Adipocyte (in vitro differentiated cells): ENCODE measurements at regions not wholly inside any gene's neighbourhood (a gene's known extent, or its start where the extent isn't known, plus 50 kb on each side); places are given as distances from the start of the nearest gene placed in this dataset.

Source experiments
- DNase-seq: peaks from one replicate; pipeline ENCODE4 v3.0.0-alpha.2; 2015; ENCODE audit warnings: low read depth
- H3K27me3 ChIP-seq: replicated peaks from 2 replicates; pipeline ENCODE4 v1.7.0; 2013; ENCODE audit warnings: mild to moderate bottlenecking, low read length, moderate library complexity; ENCODE audit not compliant: control insufficient read depth, insufficient read depth
- H3K36me3 ChIP-seq: 2 replicates; pipeline ENCODE4 v1.7.0; 2013; ENCODE audit warnings: low read length, mild to moderate bottlenecking, moderate library complexity; ENCODE audit not compliant: control insufficient read depth, insufficient read depth, severe bottlenecking
- H3K4me1 ChIP-seq: 2 replicates; pipeline ENCODE4 v1.7.0; 2013; ENCODE audit warnings: mild to moderate bottlenecking, low read length, moderate library complexity; ENCODE audit not compliant: control insufficient read depth, insufficient read depth
- H3K4me3 ChIP-seq: 2 replicates; pipeline ENCODE4 v1.7.0; 2013; ENCODE audit warnings: mild to moderate bottlenecking, low read length, moderate library complexity
- H3K9ac ChIP-seq: 2 replicates; pipeline ENCODE4 v1.7.0; 2013; ENCODE audit warnings: mild to moderate bottlenecking, low read length, moderate library complexity
- H3K9me3 ChIP-seq: 2 replicates; pipeline ENCODE4 v1.7.0; 2013; ENCODE audit warnings: mild to moderate bottlenecking, low read length, moderate library complexity; ENCODE audit not compliant: control insufficient read depth

DNA sequence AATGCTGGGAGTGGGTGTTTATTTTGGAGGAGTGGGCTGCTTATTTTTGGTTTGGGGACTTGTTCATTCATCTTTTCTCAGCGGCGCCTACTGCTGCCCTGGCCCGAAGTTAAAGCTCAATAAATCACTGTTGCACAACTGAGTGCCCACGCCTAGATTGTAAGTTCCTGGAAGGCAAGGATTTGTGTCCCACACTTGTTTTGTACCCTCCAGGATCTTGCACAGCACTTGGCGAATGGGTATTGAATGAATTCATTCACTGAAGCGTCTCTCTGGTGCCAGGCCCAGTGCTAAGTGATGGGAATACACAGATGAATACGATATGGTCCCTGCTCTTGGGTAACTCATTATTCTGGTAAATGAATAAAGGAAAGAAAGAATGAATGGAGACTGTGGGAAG is 153.3 kb upstream of the PARP11 start:
- Histone ChIP-seq H3K9ac (no peak overlapping the region), H3K9me3 (no peaks in the 10 kb centered on the region), H3K36me3 (no peaks in the 10 kb centered on the region), H3K27me3 (peaks cover 9% of the 10 kb centered on the region), H3K4me1 (peaks cover 8% of the 10 kb centered on the region), H3K4me3 (no peak overlapping the region)
- no peak for DNase-seq

DNA sequence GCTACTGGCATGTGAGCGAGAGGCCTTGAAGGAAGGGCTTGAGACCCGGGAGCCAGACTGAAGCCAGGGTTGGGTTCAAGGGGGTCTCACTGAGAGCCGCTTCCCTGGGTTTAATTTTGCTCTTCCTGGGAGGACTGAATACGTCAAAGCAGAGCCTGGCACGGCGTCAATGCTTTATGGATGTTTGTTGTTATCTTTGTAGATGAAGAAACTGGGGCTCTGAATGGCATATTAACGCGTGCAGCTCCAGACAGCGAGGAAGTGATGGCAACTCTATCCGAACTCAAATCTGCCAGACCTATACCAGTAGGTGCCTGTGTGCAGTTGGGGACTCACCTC is 152.8 kb upstream of the PARP11 start:
- H3K36me3 ChIP-seq, result no peaks in the 10 kb centered on the region
- DNase-seq, result no peak
- no peak overlapping the region for H3K9ac ChIP-seq

DNA sequence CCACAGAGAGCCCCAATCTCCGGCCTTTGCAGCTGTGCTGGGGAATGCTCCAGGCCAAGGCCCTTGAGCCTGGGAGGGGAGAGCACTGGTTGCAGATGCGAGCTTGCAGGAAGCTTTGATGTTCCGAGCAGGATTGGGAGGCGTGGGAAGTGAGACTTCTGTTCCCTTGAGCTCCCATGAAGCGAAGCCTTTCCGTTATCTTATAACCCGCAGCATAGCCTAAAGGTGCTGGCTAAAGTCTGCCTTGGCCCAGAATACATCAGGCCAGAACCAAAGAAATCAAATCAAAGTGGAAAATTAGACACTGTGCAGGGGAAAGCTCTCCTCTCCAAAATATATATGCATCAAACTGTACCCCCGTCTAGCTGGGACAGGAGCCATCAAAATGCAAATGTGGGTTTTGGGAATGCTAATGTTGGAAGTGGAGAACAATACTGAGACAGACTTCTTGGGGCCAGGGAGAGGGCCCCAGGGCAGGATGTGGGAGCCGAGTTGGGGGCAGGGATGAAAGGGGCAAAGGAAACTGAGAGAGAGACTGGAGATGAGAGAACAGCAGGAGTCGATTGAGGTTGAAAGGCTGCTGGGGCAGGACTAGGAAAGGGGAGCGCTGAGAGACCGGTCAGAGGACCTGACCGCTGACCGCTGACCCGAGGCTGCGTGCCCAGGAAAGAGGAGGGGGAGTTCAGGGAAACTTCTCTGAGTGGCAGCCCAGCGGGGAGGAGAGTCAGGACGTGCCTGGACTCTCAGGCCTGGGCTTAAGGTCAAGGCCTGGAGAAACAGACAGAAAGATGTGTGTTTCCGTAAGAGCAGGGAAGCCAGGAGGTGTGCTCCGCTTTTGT is 152.2 kb upstream of the PARP11 start:
- Histone ChIP-seq H3K36me3 (no peaks in the 10 kb centered on the region), H3K4me3 (no peak overlapping the region), H3K9ac (no peak overlapping the region), H3K4me1 (peaks cover under 1% of the 10 kb centered on the region), H3K27me3 (peaks cover 9% of the 10 kb centered on the region), H3K9me3 (no peaks in the 10 kb centered on the region)
- DNase-seq, result no peak

More for the DNA sequence above, 152.8 kb upstream of the PARP11 start:
- H3K27me3 ChIP-seq, result peaks cover 9% of the 10 kb centered on the region
- H3K4me1 ChIP-seq, result peaks cover 7% of the 10 kb centered on the region
- no peaks in the 10 kb centered on the region for H3K9me3 ChIP-seq
- no peak overlapping the region for H3K4me3 ChIP-seq

- Histone ChIP-seq H3K4me1 (no peaks in the 10 kb centered on the region), H3K27me3 (peaks cover 9% of the 10 kb centered on the region), H3K9me3 (no peaks in the 10 kb centered on the region), H3K9ac (no peak overlapping the region), H3K36me3 (no peaks in the 10 kb centered on the region), H3K4me3 (no peak overlapping the region)
- no peak for DNase-seq
Measured at GRCh38 chr12:4024701-4025100, 151.5 kb upstream of the PARP11 start.

DNA sequence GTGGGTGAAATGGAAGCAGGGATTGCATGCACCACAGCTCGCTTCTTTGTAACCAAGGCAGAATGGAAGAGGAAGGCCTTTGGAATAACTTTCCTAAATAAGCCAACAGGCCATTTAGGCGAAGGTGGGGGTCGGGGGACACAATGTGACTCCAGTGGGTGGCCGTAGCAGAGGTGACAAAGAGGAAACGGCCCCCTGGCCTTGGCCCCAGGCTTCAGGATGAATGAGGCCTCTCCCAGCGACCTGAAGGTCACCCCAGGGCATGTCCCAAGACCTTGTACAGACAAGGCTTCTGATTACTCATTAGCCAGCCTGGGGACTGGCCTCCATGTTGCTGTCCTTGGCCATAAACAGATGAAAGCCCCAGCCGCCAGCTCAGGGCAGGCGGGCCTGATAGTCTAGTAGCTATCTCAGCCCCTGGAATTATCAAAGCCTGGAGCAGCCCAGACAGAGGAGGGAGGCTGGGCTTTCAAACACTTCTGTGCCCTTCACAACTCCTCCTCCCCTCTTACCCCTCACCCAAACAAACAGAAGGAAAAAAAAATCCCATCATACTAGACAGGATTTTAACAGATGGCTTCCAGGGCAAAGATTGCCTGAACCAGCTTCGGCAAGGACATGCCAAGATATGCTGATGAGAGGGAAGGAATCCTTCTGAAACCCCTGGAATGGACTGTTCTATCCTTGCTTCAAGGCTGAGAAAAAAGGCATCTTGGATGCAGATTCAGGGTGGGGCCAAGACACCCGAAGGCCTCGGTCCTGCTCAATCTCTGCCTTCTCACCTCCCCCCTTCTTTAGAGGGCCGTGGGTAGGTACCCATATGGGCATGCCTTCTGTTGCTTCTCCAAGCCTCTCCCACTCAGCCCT is 142.3 kb upstream of the PARP11 start:
- no peak overlapping the region for H3K9ac ChIP-seq
- peaks cover 3% of the 10 kb centered on the region for H3K9me3 ChIP-seq
- H3K27me3 ChIP-seq, result peaks cover 30% of the 10 kb centered on the region
- H3K4me3 ChIP-seq, result no peak overlapping the region
- no peak for DNase-seq
- no peaks in the 10 kb centered on the region for H3K4me1 ChIP-seq
- no peaks in the 10 kb centered on the region for H3K36me3 ChIP-seq

DNA sequence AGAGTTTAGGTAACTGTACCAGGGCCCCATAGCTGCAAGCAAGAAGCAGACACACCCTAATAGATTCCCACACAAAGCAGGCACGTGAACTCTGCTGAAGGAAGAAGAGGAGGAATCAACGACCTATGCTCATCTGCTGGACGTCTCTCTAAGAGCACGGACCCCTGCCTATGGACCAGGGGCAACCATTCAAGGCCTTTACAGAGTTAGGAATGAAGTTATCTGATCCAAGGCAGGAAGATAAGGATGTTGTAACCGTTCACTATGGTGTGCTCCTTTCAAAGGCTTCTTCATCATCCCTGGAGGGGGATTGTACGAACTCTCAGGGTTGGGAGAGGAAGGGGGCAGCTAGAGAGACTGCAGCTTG is 141.6 kb upstream of the PARP11 start:
- DNase-seq, result no peak
- Histone ChIP-seq H3K27me3 (peaks cover 36% of the 10 kb centered on the region), H3K4me3 (no peak overlapping the region), H3K4me1 (no peaks in the 10 kb centered on the region), H3K36me3 (no peaks in the 10 kb centered on the region), H3K9me3 (peaks cover 3% of the 10 kb centered on the region), H3K9ac (no peak overlapping the region)

DNA sequence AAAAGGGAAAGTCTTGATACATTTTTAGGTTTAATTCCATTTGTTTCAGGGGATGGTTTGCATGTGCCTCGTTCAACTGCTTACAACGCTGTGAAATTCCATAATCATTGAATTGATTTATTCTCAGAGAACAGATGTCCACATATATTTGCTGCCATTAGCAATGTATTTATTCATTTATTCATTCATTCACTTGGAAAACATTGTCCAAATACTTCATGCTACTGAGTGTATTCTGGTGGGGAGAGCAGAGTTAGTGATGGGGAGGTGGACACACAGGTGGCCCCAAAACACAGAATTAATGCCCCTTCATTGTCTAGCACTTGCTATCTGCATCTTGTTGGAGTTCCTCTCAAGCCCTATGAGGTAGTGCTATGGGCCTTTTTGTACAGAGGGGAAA is 141.2 kb upstream of the PARP11 start:
- DNase-seq, result no peak
- no peak overlapping the region for H3K9ac ChIP-seq
- peaks cover 38% of the 10 kb centered on the region for H3K27me3 ChIP-seq
- H3K4me1 ChIP-seq, result no peaks in the 10 kb centered on the region
- H3K9me3 ChIP-seq, result peaks cover 3% of the 10 kb centered on the region
- no peaks in the 10 kb centered on the region for H3K36me3 ChIP-seq
- H3K4me3 ChIP-seq, result no peak overlapping the region

- H3K9me3 ChIP-seq, result peaks cover 3% of the 10 kb centered on the region
- no peak for DNase-seq
- H3K4me1 ChIP-seq, result no peaks in the 10 kb centered on the region
- H3K9ac ChIP-seq, result no peak overlapping the region
- no peak overlapping the region for H3K4me3 ChIP-seq
- peaks cover 48% of the 10 kb centered on the region for H3K27me3 ChIP-seq
- no peaks in the 10 kb centered on the region for H3K36me3 ChIP-seq
Measured at GRCh38 chr12:4012977-4013968, 140.1 kb upstream of the PARP11 start.

- DNase-seq, result no peak
- Histone ChIP-seq H3K4me1 (no peaks in the 10 kb centered on the region), H3K4me3 (no peak overlapping the region), H3K9me3 (peaks cover 3% of the 10 kb centered on the region), H3K27me3 (peaks cover 43% of the 10 kb centered on the region), H3K36me3 (no peaks in the 10 kb centered on the region), H3K9ac (no peak overlapping the region)
Measured at GRCh38 chr12:4012073-4012472, 138.9 kb upstream of the PARP11 start.

DNA sequence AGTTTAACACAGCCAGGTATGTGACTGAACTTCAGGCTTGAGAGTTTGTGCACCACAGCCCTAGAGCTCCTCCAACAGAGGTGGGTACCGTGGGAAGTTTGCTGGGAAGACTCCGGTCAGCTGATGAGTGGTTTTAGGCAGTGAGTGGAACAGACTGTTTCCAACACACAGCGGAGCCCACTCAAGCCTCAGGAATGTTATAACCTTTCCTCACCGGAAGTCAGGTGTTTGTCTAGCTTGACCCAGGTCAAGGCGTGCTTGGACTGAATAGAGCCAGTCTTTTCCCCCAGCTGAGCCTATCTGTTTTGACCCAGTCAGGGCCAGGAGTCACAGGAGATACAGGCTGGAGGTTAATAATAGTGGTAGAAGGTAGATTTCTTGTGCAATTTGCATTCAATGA is 138.4 kb upstream of the PARP11 start:
- H3K9me3 ChIP-seq, result peaks cover 3% of the 10 kb centered on the region
- H3K36me3 ChIP-seq, result no peaks in the 10 kb centered on the region
- H3K9ac ChIP-seq, result no peak overlapping the region
- DNase-seq, result no peak
- H3K27me3 ChIP-seq, result peaks cover 43% of the 10 kb centered on the region
- no peaks in the 10 kb centered on the region for H3K4me1 ChIP-seq
- no peak overlapping the region for H3K4me3 ChIP-seq
